Mammary epithelial cell (primary cell): ENCODE measurements at regions not wholly inside any gene's neighbourhood (a gene's known extent, or its start where the extent isn't known, plus 50 kb on each side); places are given as distances from the start of the nearest gene placed in this dataset.

Experiments used
- CTCF ChIP-seq, 2 donors: IDR thresholded peaks in 1 of 2; conservative IDR thresholded peaks in 1 of 2; 2 replicates each; pipeline ENCODE4 v1.5.1; 2011 to 2012; ENCODE audit warnings: inconsistent platforms in 2 of 2, low read length in 2 of 2, mild to moderate bottlenecking in 2 of 2, control low read depth in 1 of 2, low read depth in 1 of 2; ENCODE audit not compliant: insufficient read depth in 1 of 2; ENCODE audit errors: extremely low read depth in 1 of 2
- EZH2 ChIP-seq: IDR thresholded peaks from 2 replicates; pipeline ENCODE4 v1.6.1; 2012; ENCODE audit warnings: low read length, inconsistent platforms, borderline replicate concordance

DNA sequence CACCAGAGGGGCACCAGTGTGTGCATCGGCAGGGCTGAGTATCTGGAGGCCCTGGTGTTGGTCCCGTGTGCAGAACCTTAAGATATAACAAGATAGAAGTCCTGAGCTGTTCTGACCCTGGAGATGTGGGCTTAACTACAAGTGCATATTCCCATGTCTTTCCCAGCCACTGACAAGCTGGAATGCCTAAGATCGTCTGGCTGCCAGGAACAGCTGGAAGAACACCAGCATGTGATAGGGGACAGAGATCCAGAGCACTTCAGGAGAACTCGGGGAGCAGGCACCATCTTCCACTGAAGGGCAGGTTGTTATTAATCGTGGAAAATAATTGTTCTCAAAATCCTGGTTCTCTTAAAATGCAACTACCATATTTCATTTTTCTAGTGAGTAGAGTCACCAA lies 419.9 kb upstream of the RUNX1 start:
- no peak for TF ChIP-seq CTCF (conservative IDR thresholded peaks at IDR 0.05 in 1 of 2, IDR thresholded peaks at IDR 0.05 in 1 of 2; ENCODE audit: extremely low read depth in 1 of 2, insufficient read depth in 1 of 2, low read depth in 1 of 2, low read length in 2 of 2)
- no peak for TF ChIP-seq EZH2
